ENCODE measurements at regions not wholly inside any gene's neighbourhood (a gene's known extent, or its start where the extent isn't known, plus 50 kb on each side); places are given as distances from the start of the nearest gene placed in this dataset.

DNA sequence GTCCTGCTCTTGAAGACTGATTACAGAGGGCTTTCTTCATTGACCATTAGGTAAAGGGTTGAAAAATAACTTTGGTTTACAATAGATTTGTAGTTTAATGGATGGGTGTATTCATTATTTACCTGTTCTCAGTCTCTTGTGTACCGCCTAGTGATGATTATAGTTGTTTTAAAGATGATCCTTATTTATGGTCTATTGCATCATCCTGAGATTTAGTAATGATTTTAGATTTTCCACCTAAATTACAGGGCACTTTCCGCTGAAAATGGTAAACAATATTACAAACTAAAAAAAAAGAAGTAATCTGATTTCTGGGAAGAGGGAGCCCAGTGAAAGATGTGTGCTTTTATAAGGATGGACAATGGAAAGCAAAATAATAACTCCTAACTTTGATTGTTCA lies 78.4 kb upstream of the TMEM33 start:
- TF ChIP-seq, protein P1, sequence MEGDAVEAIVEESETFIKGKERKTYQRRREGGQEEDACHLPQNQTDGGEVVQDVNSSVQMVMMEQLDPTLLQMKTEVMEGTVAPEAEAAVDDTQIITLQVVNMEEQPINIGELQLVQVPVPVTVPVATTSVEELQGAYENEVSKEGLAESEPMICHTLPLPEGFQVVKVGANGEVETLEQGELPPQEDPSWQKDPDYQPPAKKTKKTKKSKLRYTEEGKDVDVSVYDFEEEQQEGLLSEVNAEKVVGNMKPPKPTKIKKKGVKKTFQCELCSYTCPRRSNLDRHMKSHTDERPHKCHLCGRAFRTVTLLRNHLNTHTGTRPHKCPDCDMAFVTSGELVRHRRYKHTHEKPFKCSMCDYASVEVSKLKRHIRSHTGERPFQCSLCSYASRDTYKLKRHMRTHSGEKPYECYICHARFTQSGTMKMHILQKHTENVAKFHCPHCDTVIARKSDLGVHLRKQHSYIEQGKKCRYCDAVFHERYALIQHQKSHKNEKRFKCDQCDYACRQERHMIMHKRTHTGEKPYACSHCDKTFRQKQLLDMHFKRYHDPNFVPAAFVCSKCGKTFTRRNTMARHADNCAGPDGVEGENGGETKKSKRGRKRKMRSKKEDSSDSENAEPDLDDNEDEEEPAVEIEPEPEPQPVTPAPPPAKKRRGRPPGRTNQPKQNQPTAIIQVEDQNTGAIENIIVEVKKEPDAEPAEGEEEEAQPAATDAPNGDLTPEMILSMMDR (IDR thresholded peaks at IDR 0.05; ENCODE audit: low read depth, low read length): no peak
- no peak for DNase-seq (ENCODE audit: extremely low read depth, low read depth)

DNA sequence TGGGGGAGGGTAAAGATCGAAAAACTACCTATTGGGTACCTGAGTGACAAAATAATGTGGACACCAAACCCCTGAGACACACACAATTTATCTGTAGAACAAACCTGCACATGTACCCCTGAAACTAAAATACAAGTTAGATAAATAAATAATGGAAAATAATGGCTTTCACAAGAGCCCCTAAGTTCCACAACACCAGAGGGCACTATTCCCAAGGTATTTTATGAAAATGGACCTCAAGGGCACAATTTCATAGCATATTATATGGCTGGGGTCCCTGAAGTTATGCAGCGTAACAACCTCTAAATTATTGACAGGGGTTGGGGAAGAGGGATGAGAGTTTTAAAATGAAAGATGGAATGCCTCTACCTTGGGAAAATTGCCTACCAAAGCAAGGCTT lies 81.3 kb upstream of the TMEM33 start:
- TF ChIP-seq, protein P1 (IDR thresholded peaks at IDR 0.05; ENCODE audit: low read depth, low read length): no peak; the same call in 1 of the 2 replicates
- no peak for DNase-seq (ENCODE audit: extremely low read depth, low read depth)

DNA sequence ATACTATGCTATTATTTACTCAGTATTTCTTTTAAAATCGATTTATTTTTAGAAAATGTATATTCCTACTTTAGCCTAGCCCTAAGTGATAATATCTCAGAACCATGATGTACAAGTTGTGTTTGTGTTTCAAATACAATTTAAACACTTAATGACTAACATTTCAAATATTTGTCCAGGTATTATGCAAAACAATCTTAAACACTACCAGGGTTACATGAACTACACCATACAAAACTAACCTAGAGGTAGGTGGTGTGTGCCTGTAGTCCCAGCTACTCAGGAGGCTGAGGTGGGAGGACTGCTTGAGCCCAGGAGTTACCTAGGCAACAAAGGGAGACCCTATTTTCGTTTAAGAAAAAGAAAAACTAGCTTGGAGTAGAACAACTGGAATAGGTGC lies 83.0 kb upstream of the TMEM33 start:
- TF ChIP-seq, protein P1 (IDR thresholded peaks at IDR 0.05; ENCODE audit: low read depth, low read length): no peak
- no peak for DNase-seq (ENCODE audit: extremely low read depth, low read depth)

DNA sequence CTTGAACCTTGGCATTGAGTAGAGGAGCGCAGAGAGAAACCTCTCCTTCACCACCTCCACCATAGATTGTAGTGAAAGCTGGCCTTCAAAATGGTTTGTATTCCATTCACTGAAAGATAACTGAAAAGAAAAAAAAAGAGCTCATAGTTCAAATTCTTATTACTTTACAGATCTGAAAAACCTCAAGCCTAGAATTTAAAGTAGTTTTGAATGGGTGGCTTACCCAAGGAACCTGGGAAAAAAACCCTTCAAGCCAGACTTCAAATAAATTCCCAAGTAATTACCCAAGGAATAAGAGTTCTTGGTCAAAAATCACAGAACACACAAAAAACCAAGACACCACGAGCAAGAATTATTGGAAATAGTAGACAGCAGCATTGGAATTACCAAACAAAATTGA lies 83.6 kb upstream of the TMEM33 start:
- TF ChIP-seq, protein P1 (IDR thresholded peaks at IDR 0.05; ENCODE audit: low read depth, low read length): no peak
- no peak for DNase-seq (ENCODE audit: extremely low read depth, low read depth)

DNA sequence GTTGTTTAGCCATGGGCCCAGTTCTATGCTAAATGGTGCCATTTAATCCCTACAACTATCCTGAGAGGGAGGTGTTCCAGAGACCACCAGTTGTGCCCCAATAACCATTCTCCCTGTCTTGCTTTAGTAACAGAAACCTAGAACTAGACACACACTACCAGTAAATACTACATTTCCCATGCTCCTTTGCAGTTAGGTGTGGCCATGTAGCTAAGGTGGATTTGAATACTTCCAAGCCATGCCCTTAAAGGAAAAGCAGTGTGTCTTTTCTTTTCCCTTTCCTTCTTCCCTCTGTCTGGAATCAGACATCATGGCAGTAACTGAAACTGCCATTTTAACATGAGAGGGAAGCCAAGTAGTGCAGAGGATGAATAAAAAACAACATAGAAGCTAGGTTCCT lies 90.9 kb upstream of the TMEM33 start:
- no peak for DNase-seq (ENCODE audit: extremely low read depth, low read depth)
- TF ChIP-seq, protein P1 (IDR thresholded peaks at IDR 0.05; ENCODE audit: low read depth, low read length): no peak

DNA sequence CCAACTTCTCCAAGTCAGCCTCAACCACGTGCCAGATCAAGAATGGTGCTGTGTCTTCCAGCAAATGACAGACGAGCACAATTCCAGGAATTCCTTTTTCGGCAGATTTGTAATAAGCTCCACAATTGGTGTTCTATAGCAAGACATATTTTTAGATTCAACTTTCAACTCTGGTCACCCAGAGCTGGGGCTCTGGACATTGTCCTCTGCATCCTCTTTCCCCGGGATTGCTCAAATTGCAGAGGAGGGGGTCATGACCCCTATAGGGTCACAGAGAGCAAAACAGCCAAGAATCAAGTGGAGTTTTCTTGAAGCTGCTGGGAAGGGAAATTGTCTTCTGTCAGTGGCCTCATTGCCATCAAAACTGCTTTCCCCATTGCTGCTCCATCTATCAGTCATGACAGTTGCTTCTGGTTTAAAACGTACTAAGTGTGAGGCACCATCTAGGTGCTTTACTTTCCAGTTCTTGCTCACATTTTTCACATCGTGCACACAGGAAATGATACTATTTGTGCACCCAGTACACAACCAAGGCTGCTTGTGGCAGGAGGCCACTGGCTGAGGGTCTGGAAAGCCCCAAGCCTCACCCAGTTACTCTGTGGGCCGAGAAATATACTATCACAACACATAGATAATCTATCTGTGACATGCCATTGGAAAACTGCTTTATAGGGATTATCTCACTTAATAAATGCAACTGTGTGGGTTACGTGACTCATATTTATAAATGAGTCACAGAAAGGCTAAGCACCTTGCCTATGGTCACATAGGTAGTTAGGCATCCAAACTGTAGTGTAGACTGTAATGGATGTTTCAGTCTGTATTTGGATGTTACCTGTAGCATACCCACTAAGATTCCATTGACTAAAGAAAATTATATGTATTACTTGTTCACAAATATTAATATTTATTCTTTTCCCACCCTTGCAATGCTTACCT lies 91.7 kb upstream of the PHOX2B start:
- DNase-seq (ENCODE audit: extremely low read depth, low read depth): no peak
- TF ChIP-seq, protein P1 (IDR thresholded peaks at IDR 0.05; ENCODE audit: low read depth, low read length): no peak

DNA sequence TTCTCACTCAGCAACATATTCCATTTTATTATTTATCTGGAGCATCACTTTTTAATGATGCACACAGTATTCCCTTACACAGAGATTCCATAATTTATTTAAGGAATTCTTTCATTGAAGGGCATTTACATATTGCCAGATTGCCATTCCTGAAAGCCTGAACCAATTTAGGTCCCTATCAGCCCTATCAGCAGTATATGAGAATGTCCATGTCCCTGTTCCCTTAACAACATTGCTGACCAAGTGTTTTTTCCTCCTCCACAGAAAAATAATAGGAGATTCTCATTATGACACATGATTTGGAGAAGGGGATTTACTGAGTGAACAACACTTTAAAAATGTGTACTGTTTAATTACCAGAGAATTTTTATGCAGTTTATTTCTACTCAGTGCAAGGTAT lies 90.1 kb upstream of the PHOX2B start:
- TF ChIP-seq, protein P1 (IDR thresholded peaks at IDR 0.05; ENCODE audit: low read depth, low read length): no peak
- no peak for DNase-seq (ENCODE audit: extremely low read depth, low read depth)
